ENCODE measurements at regions not wholly inside any gene's neighbourhood (a gene's known extent, or its start where the extent isn't known, plus 50 kb on each side); places are given as distances from the start of the nearest gene placed in this dataset.

- TF ChIP-seq CTCF (IDR thresholded peaks at IDR 0.05; ENCODE audit: borderline replicate concordance, extremely low read depth, low read length, poor library complexity, severe bottlenecking) (no peak), EZH2 (IDR thresholded peaks at IDR 0.05; ENCODE audit: borderline replicate concordance, low read depth, low read length, severe bottlenecking) (no peak)
Measured at GRCh38 chr9:88313364-88314220, 74.7 kb upstream of the SPIN1 start.

All from DND-41 (cell line).